Hepatocyte (in vitro differentiated cells): ENCODE measurements at regions not wholly inside any gene's neighbourhood (a gene's known extent, or its start where the extent isn't known, plus 50 kb on each side); places are given as distances from the start of the nearest gene placed in this dataset.

Source experiments
- DNase-seq: peaks from one replicate; pipeline ENCODE4 v3.0.0-alpha.2; 2016; ENCODE audit warnings: low spot score
- H2AFZ ChIP-seq: fragments of 200-600 bp; sonication (generic); 2 replicates; pipeline ENCODE4 v1.6.0; 2016; ENCODE audit warnings: antibody characterized with exemption, mild to moderate bottlenecking
- H3K27ac ChIP-seq: fragments of 200-600 bp; sonication (generic); 2 replicates; pipeline ENCODE4 v1.5.1; 2016; ENCODE audit warnings: mild to moderate bottlenecking
- H3K27me3 ChIP-seq: fragments of 200-600 bp; sonication (generic); 2 replicates; pipeline ENCODE4 v1.6.1; 2016
- H3K36me3 ChIP-seq: fragments of 200-600 bp; sonication (generic); replicated peaks from 2 replicates; pipeline ENCODE4 v1.5.1; 2016; ENCODE audit warnings: low read depth; ENCODE audit not compliant: insufficient read depth
- H3K4me1 ChIP-seq: fragments of 200-600 bp; sonication (generic); 2 replicates; pipeline ENCODE4 v1.5.1; 2016; ENCODE audit warnings: mild to moderate bottlenecking, moderate library complexity; ENCODE audit not compliant: insufficient read depth
- H3K4me2 ChIP-seq: fragments of 200-600 bp; sonication (generic); 2 replicates; pipeline ENCODE4 v1.6.0; 2016
- H3K4me3 ChIP-seq: fragments of 200-600 bp; sonication (generic); 2 replicates; pipeline ENCODE4 v1.5.1; 2016; ENCODE audit warnings: mild to moderate bottlenecking
- H3K79me2 ChIP-seq: fragments of 200-600 bp; sonication (generic); 2 replicates; pipeline ENCODE4 v1.6.0; 2017; ENCODE audit warnings: mild to moderate bottlenecking
- H3K9me2 ChIP-seq: fragments of 200-600 bp; sonication (generic); replicated peaks from 2 replicates; pipeline ENCODE4 v1.6.0; 2017; ENCODE audit warnings: mild to moderate bottlenecking; ENCODE audit not compliant: insufficient read depth
- H3K9me3 ChIP-seq: fragments of 200-600 bp; sonication (generic); 2 replicates; pipeline ENCODE4 v1.5.1; 2016; ENCODE audit warnings: low read depth, mild to moderate bottlenecking
- H4K20me1 ChIP-seq: fragments of 200-600 bp; sonication (generic); 2 replicates; pipeline ENCODE4 v1.6.0; 2016; ENCODE audit warnings: mild to moderate bottlenecking; ENCODE audit not compliant: insufficient read depth, poor library complexity, severe bottlenecking
- EZH2 ChIP-seq: fragments of 200-600 bp; sonication (generic); IDR thresholded peaks from 2 replicates; pipeline ENCODE4 v1.6.1; 2016; ENCODE audit warnings: antibody characterized with exemption, mild to moderate bottlenecking, borderline replicate concordance
- EZH2phosphoT487 ChIP-seq: fragments of 200-600 bp; sonication (generic); IDR thresholded peaks from one replicate; pipeline ENCODE4 v1.6.1; 2018; ENCODE audit warnings: antibody characterized with exemption, mild to moderate bottlenecking, low read depth, moderate library complexity; ENCODE audit not compliant: unreplicated experiment, severe bottlenecking
- WGBS: methylation state at CpG from one replicate; pipeline ENCODE4 v1.1.6; 2016; ENCODE audit warnings: low lambda C conversion rate; ENCODE audit errors: missing lambda C conversion rate; 5-methylcytosine and 5-hydroxymethylcytosine counted together
- TF ChIP-seq, protein P1 (sequence below): fragments of 200-600 bp; sonication (generic); IDR thresholded peaks from 2 replicates; pipeline ENCODE4 v1.5.1; 2016; ENCODE audit warnings: antibody characterized with exemption, mild to moderate bottlenecking; ENCODE audit not compliant: poor library complexity

- DNase-seq = no peak
- H3K36me3 ChIP-seq = no peaks in the 10 kb centered on the region
- no peaks in the 10 kb centered on the region for H3K9me3 ChIP-seq
- H3K4me1 ChIP-seq = no peaks in the 10 kb centered on the region
- H2AFZ ChIP-seq = no peak overlapping the region
- H3K27ac ChIP-seq = no peak overlapping the region
- H3K79me2 ChIP-seq = no peaks in the 10 kb centered on the region
- no peak for TF ChIP-seq EZH2phosphoT487
- no peak for TF ChIP-seq EZH2
- TF ChIP-seq, protein P1, sequence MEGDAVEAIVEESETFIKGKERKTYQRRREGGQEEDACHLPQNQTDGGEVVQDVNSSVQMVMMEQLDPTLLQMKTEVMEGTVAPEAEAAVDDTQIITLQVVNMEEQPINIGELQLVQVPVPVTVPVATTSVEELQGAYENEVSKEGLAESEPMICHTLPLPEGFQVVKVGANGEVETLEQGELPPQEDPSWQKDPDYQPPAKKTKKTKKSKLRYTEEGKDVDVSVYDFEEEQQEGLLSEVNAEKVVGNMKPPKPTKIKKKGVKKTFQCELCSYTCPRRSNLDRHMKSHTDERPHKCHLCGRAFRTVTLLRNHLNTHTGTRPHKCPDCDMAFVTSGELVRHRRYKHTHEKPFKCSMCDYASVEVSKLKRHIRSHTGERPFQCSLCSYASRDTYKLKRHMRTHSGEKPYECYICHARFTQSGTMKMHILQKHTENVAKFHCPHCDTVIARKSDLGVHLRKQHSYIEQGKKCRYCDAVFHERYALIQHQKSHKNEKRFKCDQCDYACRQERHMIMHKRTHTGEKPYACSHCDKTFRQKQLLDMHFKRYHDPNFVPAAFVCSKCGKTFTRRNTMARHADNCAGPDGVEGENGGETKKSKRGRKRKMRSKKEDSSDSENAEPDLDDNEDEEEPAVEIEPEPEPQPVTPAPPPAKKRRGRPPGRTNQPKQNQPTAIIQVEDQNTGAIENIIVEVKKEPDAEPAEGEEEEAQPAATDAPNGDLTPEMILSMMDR = no peak
- no peaks in the 10 kb centered on the region for H4K20me1 ChIP-seq
- no peak overlapping the region for H3K4me3 ChIP-seq
- H3K9me2 ChIP-seq = no peaks in the 10 kb centered on the region
- no peaks in the 10 kb centered on the region for H3K27me3 ChIP-seq
- no peak overlapping the region for H3K4me2 ChIP-seq
Observed at GRCh38 chr4:89166971-89167475, 55.7 kb downstream of the TIGD2 start.

DNA sequence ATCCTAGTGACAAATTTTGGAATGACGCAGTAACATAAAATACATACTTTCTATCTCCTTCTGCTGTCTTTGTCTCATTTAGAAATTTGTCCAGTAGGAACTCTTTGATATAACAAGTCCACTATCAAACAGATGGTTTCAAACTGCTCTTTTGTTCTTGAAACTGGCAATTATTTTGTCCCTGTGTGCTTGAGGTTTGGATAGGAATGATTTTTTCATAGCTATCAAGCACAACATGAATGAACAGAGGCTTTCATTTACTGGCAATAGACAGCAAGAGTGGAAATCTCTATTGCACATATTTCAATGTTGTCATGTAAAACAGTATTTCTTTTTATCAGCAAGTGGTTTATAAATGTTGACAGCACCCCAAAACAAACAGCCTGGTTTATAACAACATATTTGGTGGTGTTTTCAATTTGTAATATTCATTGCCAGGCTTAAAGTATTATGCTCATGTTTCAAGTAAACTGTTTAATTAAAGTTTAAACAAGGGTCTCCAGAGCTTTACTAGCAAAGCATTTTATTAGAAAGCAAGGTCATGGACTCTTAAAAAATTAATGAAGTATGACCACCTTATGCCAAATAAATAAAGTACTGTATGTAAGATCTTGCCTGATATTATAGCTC, 60.0 kb downstream of the TIGD2 start:
- Histone ChIP-seq H3K4me3 (no peak overlapping the region), H3K9me3 (no peaks in the 10 kb centered on the region), H3K27me3 (no peaks in the 10 kb centered on the region), H2AFZ (no peak overlapping the region), H3K36me3 (no peaks in the 10 kb centered on the region), H3K27ac (no peak overlapping the region), H3K4me2 (no peak overlapping the region), H3K79me2 (no peaks in the 10 kb centered on the region), H3K9me2 (no peaks in the 10 kb centered on the region), H4K20me1 (no peaks in the 10 kb centered on the region), H3K4me1 (no peaks in the 10 kb centered on the region)
- DNase-seq = no peak
- 93% methylated on average over 1 of the region's 1 CpG for WGBS
- TF ChIP-seq EZH2phosphoT487 = peak; percentile 64
- TF ChIP-seq, protein P1 = no peak
- no peak for TF ChIP-seq EZH2

- Histone ChIP-seq H3K9me3 (no peaks in the 10 kb centered on the region), H2AFZ (no peak overlapping the region), H3K79me2 (no peaks in the 10 kb centered on the region), H3K27ac (no peak overlapping the region), H3K27me3 (no peaks in the 10 kb centered on the region), H3K36me3 (no peaks in the 10 kb centered on the region), H3K4me1 (no peaks in the 10 kb centered on the region), H3K4me3 (no peak overlapping the region), H4K20me1 (no peaks in the 10 kb centered on the region), H3K9me2 (no peaks in the 10 kb centered on the region), H3K4me2 (no peak overlapping the region)
- DNase-seq = no peak
- WGBS = 65% methylated on average over 4 of the region's 4 CpGs
- TF ChIP-seq EZH2 (no peak), EZH2phosphoT487 (no peak)
- TF ChIP-seq, protein P1 = no peak
Observed at GRCh38 chr4:89172865-89173264, 61.5 kb downstream of the TIGD2 start.
